ENCODE measurements at regions not wholly inside any gene's neighbourhood (a gene's known extent, or its start where the extent isn't known, plus 50 kb on each side); places are given as distances from the start of the nearest gene placed in this dataset.
"Not testable (repeated sequence)": the region's sequence is repeated elsewhere in the genome, so short reads cannot be mapped to it uniquely, and the experiment has no call there.

- Mint-ChIP-seq H3K9me3 (peaks cover 12% of the 10 kb centered on the region), H3K36me3 (ENCODE audit: low read depth) (peaks cover 19% of the 10 kb centered on the region), H3K27me3 (no peaks in the 10 kb centered on the region), H3K4me3 (no peak overlapping the region), H3K4me1 (peaks cover 45% of the 10 kb centered on the region), H3K27ac (no peak overlapping the region)
- ChIA-PET CTCF (no interaction called here), POLR2A (no interaction called here)
- no peak for DNase-seq
Observed at GRCh38 chr2:230593765-230594164, 118.9 kb upstream of the CAB39 start.

GRCh38 chr2:230594286-230594840 is 118.3 kb upstream of the CAB39 start:
- peaks cover 19% of the 10 kb centered on the region for H3K36me3 Mint-ChIP-seq (ENCODE audit: low read depth)
- DNase-seq: no peak
- ChIA-PET CTCF (no interaction called here), POLR2A (no interaction called here)
- no peak overlapping the region for H3K4me3 Mint-ChIP-seq
- peaks cover 11% of the 10 kb centered on the region for H3K9me3 Mint-ChIP-seq
- H3K27ac Mint-ChIP-seq: no peak overlapping the region
- peaks cover 41% of the 10 kb centered on the region for H3K4me1 Mint-ChIP-seq
- H3K27me3 Mint-ChIP-seq: no peaks in the 10 kb centered on the region

- no peak overlapping the region for H3K4me3 Mint-ChIP-seq
- POLR2A ChIA-PET: no interaction called here
- peaks cover 37% of the 10 kb centered on the region for H3K36me3 Mint-ChIP-seq (ENCODE audit: low read depth)
- H3K9me3 Mint-ChIP-seq: peaks cover 14% of the 10 kb centered on the region
- peaks cover 58% of the 10 kb centered on the region for H3K4me1 Mint-ChIP-seq
- CTCF ChIA-PET: no interaction called here
- DNase-seq: no peak
- H3K27me3 Mint-ChIP-seq: no peaks in the 10 kb centered on the region
- H3K27ac Mint-ChIP-seq: no peak overlapping the region
Observed at GRCh38 chr2:230599853-230600252, 112.8 kb upstream of the CAB39 start.

DNA sequence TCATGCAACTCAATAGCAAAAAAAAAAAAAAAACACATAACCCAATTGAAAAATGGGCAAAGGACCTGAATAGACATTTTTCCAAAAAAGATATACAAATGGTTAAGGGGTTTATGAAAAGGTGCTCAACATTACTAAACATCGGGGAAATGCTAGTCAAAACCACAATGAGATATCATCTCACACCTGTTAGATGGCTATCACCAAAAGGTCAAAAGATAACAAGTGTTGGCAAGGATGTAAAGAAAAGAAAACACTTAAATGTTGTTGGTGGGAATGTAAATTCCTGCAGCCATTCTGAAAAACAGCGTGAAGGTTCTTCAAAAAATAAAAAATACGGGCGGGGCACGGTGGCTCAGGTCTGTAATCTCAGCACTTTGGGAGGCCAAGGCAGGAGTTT is 112.4 kb upstream of the CAB39 start:
- CTCF ChIA-PET: no interaction called here
- peak overlapping the region; percentile 43 for H3K27ac Mint-ChIP-seq
- peaks cover 61% of the 10 kb centered on the region for H3K4me1 Mint-ChIP-seq
- H3K9me3 Mint-ChIP-seq: peaks cover 17% of the 10 kb centered on the region
- H3K36me3 Mint-ChIP-seq (ENCODE audit: low read depth): peaks cover 40% of the 10 kb centered on the region
- no peaks in the 10 kb centered on the region for H3K27me3 Mint-ChIP-seq
- no peak for DNase-seq
- POLR2A ChIA-PET: no interaction called here
- H3K4me3 Mint-ChIP-seq: peak overlapping the region; percentile 31

DNA sequence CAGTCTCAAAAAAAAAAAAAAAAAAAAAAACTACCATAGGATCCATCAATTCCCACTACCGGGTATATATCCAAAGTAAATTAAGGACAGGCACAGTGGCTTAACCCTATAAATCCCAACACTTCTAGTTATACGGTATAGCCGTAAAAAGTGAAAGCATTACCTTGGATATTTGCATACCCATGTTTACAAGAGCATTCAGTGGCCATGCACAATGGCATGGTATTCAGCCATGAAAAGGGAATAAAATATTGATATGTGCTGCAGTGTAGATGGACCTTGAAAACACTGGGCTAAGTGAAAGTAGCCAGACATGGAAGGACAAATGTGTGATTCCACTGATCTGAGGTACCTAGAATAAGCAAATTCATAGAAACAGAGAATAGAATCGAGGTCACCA is 111.8 kb upstream of the CAB39 start:
- peaks cover 66% of the 10 kb centered on the region for H3K4me1 Mint-ChIP-seq
- no peaks in the 10 kb centered on the region for H3K27me3 Mint-ChIP-seq
- no peak for DNase-seq
- peaks cover 45% of the 10 kb centered on the region for H3K36me3 Mint-ChIP-seq (ENCODE audit: low read depth)
- peak overlapping the region; percentile 31 for H3K4me3 Mint-ChIP-seq
- ChIA-PET CTCF (interaction anchor here (1.0 kb wide), 1 partner anchor 10 kb away, joined by 3 read pairs; no protein-coding TSS in a partner anchor), POLR2A (no interaction called here)
- H3K27ac Mint-ChIP-seq: peak overlapping the region; percentile 43
- H3K9me3 Mint-ChIP-seq: peaks cover 17% of the 10 kb centered on the region

DNA sequence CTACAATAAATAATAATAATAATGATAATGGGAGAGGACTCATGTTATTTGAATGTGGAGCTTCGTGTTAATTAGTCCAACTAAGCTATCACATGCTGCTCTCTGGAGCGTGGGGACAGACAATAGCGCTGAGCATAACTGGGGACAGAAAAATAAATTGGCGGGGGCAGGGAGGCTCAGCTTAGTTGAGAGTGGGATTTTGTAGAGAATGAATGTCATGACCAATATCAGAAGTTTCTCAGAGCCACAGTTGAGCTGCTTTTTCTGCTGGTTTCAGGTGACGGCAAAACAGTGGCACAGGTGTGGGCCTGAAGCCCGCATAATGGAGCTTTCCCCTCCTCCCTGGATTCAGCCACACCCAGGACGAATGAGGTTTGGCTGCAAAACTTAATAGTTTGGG is 111.1 kb upstream of the CAB39 start:
- H3K36me3 Mint-ChIP-seq (ENCODE audit: low read depth): peaks cover 50% of the 10 kb centered on the region
- ChIA-PET POLR2A (interaction anchor here (1.0 to 2.2 kb wide), 3 partner anchors 11 to 197 kb away, joined by 3 to 6 read pairs (median 5); no protein-coding TSS in a partner anchor), CTCF (interaction anchor here (1.0 kb wide), 1 partner anchor 9 kb away, joined by 3 read pairs; no protein-coding TSS in a partner anchor)

GRCh38 chr2:230602562-230603230 is 109.9 kb upstream of the CAB39 start:
- peak overlapping the region; percentile 92 for H3K27ac Mint-ChIP-seq
- H3K36me3 Mint-ChIP-seq (ENCODE audit: low read depth): peaks cover 54% of the 10 kb centered on the region
- H3K27me3 Mint-ChIP-seq: no peaks in the 10 kb centered on the region
- DNase-seq: peak; percentile 71
- peaks cover 68% of the 10 kb centered on the region for H3K4me1 Mint-ChIP-seq
- POLR2A ChIA-PET: interaction anchor here (0.6 to 2.2 kb wide), 16 partner anchors 9 to 378 kb away, joined by 3 to 15 read pairs (median 4); partner anchors contain the start of genes SP100, SP140 and SP140L
- H3K4me3 Mint-ChIP-seq: peak overlapping the region; percentile 14
- peaks cover 23% of the 10 kb centered on the region for H3K9me3 Mint-ChIP-seq
- CTCF ChIA-PET: interaction anchor here (0.6 to 1.3 kb wide), 6 partner anchors 12 to 443 kb away, joined by 3 to 5 read pairs (median 3); partner anchors contain the start of gene CAB39

More for the DNA sequence above, 111.1 kb upstream of the CAB39 start:
- Mint-ChIP-seq H3K27me3 (no peaks in the 10 kb centered on the region), H3K9me3 (peaks cover 20% of the 10 kb centered on the region), H3K4me3 (no peak overlapping the region), H3K4me1 (peaks cover 70% of the 10 kb centered on the region), H3K27ac (peak overlapping the region; percentile 72)
- no peak for DNase-seq

- H3K4me3 Mint-ChIP-seq, DNase-seq, H3K27me3 Mint-ChIP-seq: not testable (repeated sequence)
- H3K4me1 Mint-ChIP-seq: peaks cover 62% of the 10 kb centered on the region
- ChIA-PET POLR2A (interaction anchor here (0.6 to 2.2 kb wide), 12 partner anchors 8 to 284 kb away, joined by 3 to 15 read pairs (median 5); partner anchors contain the start of genes SP100 and SP140L), CTCF (interaction anchor here (0.6 to 1.3 kb wide), 4 partner anchors 11 to 401 kb away, joined by 3 to 5 read pairs (median 3); partner anchors contain the start of gene CAB39)
- H3K36me3 Mint-ChIP-seq (ENCODE audit: low read depth): peaks cover 49% of the 10 kb centered on the region
- H3K9me3 Mint-ChIP-seq: peaks cover 22% of the 10 kb centered on the region
- H3K27ac Mint-ChIP-seq: peak overlapping the region; percentile 92
Observed at GRCh38 chr2:230603317-230603716, 109.3 kb upstream of the CAB39 start.

DNA sequence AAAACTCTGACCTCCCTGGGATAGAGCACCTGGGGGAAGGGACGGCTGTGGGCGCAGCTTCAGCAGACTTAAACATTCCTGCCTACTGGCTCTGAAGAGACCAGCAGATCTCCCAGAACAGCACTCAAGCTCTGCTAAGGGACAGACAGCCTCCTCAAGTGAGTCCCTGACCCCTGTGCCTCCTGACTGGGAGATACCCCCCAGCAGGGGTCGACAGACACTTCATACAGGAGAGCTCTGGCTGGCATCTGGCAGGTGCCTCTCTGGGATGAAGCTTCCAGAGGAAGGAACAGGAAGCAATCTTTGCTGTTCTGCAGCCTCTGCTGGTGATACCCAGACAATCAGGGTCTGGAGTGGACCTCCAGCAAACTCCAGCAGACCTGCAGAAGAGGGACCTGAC is 108.5 kb upstream of the CAB39 start:
- DNase-seq, H3K27me3 Mint-ChIP-seq, H3K4me3 Mint-ChIP-seq, CTCF ChIA-PET: not testable (repeated sequence)
- H3K4me1 Mint-ChIP-seq: peaks cover 64% of the 10 kb centered on the region
- H3K36me3 Mint-ChIP-seq (ENCODE audit: low read depth): peaks cover 54% of the 10 kb centered on the region
- peak overlapping the region; percentile 22 for H3K27ac Mint-ChIP-seq
- POLR2A ChIA-PET: interaction anchor here (0.7 to 1.3 kb wide), 2 partner anchors 8 to 94 kb away, joined by 3 to 4 read pairs; no protein-coding TSS in a partner anchor
- H3K9me3 Mint-ChIP-seq: peaks cover 26% of the 10 kb centered on the region

DNA sequence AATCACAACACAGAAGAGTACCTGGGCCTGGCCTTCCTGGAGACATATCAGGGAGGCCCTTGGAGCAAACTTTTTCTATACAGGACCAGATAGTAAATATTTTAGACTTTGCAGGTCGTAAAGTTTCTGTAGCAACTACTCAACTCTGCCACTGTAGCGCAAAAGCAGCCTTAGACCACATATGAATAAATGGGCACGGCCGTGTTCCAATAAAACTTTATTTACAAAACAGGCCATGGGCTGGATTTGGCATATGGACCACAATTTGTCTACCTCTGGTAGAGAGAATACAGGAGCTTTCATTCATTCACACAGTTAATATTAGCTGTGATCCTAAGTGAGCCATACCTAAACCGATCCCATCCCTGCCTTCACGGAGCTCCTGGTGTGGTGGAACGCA is 98.6 kb upstream of the CAB39 start:
- ChIA-PET POLR2A (interaction anchor here (0.9 to 2.4 kb wide), 4 partner anchors 11 to 196 kb away, joined by 3 to 7 read pairs (median 4); no protein-coding TSS in a partner anchor), CTCF (interaction anchor here (0.8 to 1.9 kb wide), 4 partner anchors 11 to 184 kb away, joined by 3 to 9 read pairs (median 4); no protein-coding TSS in a partner anchor)
- Mint-ChIP-seq H3K4me3 (no peak overlapping the region), H3K27me3 (no peaks in the 10 kb centered on the region), H3K36me3 (ENCODE audit: low read depth) (peaks cover 2% of the 10 kb centered on the region), H3K4me1 (peaks cover 41% of the 10 kb centered on the region), H3K9me3 (peaks cover 5% of the 10 kb centered on the region), H3K27ac (no peak overlapping the region)
- no peak for DNase-seq

- POLR2A ChIA-PET: interaction anchor here (0.9 to 2.4 kb wide), 6 partner anchors 12 to 183 kb away, joined by 3 to 7 read pairs (median 4); no protein-coding TSS in a partner anchor
- Mint-ChIP-seq H3K9me3 (no peaks in the 10 kb centered on the region), H3K27ac (no peak overlapping the region), H3K27me3 (no peaks in the 10 kb centered on the region), H3K4me1 (peaks cover 37% of the 10 kb centered on the region), H3K36me3 (ENCODE audit: low read depth) (no peaks in the 10 kb centered on the region), H3K4me3 (no peak overlapping the region)
- DNase-seq: no peak
- CTCF ChIA-PET: interaction anchor here (0.5 to 1.9 kb wide), 8 partner anchors 22 to 724 kb away, joined by 3 to 9 read pairs (median 4); no protein-coding TSS in a partner anchor
Observed at GRCh38 chr2:230614913-230615332, 97.7 kb upstream of the CAB39 start.

DNA sequence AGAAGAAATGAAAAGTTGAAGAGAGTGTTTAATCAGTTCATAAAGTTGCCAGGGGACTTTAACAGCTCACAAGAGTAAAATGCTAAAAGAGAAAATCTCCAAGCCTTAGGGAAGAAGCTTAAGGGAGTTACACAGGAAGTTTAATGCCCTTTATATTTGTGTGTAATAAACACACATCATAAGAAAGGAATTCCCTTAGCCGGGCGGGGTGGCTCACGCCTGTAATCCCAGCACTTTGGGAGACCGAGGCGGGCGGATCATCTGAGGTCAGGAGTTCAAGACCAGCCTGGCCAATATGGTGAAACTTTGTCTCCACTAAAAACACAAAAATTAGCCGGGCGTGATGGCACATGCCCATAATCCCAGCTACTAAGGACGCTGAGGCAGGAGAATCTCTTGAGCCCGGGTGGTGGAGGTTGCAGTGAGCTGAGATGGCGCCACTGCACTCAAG is 95.4 kb upstream of the CAB39 start:
- not testable (repeated sequence) for H3K9me3 Mint-ChIP-seq, H3K27me3 Mint-ChIP-seq, H3K27ac Mint-ChIP-seq, H3K4me3 Mint-ChIP-seq, DNase-seq
- peaks cover 13% of the 10 kb centered on the region for H3K36me3 Mint-ChIP-seq (ENCODE audit: low read depth)
- POLR2A ChIA-PET: interaction anchor here (1.2 to 1.8 kb wide), 3 partner anchors 26 to 97 kb away, joined by 3 to 7 read pairs (median 6); no protein-coding TSS in a partner anchor
- H3K4me1 Mint-ChIP-seq: peaks cover 21% of the 10 kb centered on the region
- CTCF ChIA-PET: interaction anchor here (1.6 to 1.8 kb wide), 2 partner anchors 181 to 197 kb away, joined by 4 to 5 read pairs; no protein-coding TSS in a partner anchor

- DNase-seq: no peak
- Mint-ChIP-seq H3K9me3 (peaks cover 10% of the 10 kb centered on the region), H3K4me1 (peaks cover 17% of the 10 kb centered on the region), H3K36me3 (ENCODE audit: low read depth) (peaks cover 22% of the 10 kb centered on the region), H3K4me3 (no peak overlapping the region), H3K27ac (no peak overlapping the region), H3K27me3 (no peaks in the 10 kb centered on the region)
- ChIA-PET POLR2A (no interaction called here), CTCF (interaction anchor here (0.6 to 0.9 kb wide), 2 partner anchors 22 to 41 kb away, joined by 3 to 4 read pairs; no protein-coding TSS in a partner anchor)
Observed at GRCh38 chr2:230619491-230619890, 93.2 kb upstream of the CAB39 start.
